GM12872 (cell line): ENCODE measurements at regions not wholly inside any gene's neighbourhood (a gene's known extent, or its start where the extent isn't known, plus 50 kb on each side); places are given as distances from the start of the nearest gene placed in this dataset.

ENCODE experiments used
- CTCF ChIP-seq: IDR thresholded peaks from 3 replicates; pipeline ENCODE4 v1.5.1; 2011; ENCODE audit warnings: low read depth, mild to moderate bottlenecking, low read length, moderate library complexity; ENCODE audit not compliant: insufficient read depth

GRCh38 chr2:145100301-145100700 is 580.4 kb upstream of the ZEB2 start:
- no peak for TF ChIP-seq CTCF

- TF ChIP-seq CTCF: no peak
Measured at GRCh38 chr2:145096582-145096981, 576.7 kb upstream of the ZEB2 start.

GRCh38 chr2:145095641-145096435 is 575.9 kb upstream of the ZEB2 start:
- no peak for TF ChIP-seq CTCF

GRCh38 chr2:145094370-145094769 is 574.5 kb upstream of the ZEB2 start:
- no peak for TF ChIP-seq CTCF

- no peak for TF ChIP-seq CTCF
Measured at GRCh38 chr2:145091967-145092366, 572.0 kb upstream of the ZEB2 start.

GRCh38 chr2:145090841-145091761 is 571.2 kb upstream of the ZEB2 start:
- TF ChIP-seq CTCF: no peak

GRCh38 chr2:145088756-145089155 is 568.8 kb upstream of the ZEB2 start:
- no peak for TF ChIP-seq CTCF
